H9 (cell line): ENCODE measurements at regions not wholly inside any gene's neighbourhood (a gene's known extent, or its start where the extent isn't known, plus 50 kb on each side); places are given as distances from the start of the nearest gene placed in this dataset.

Experiments
- DNase-seq: peaks from one replicate; pipeline ENCODE4 v3.0.0-alpha.2; 2017
- H2AFZ ChIP-seq: one replicate; pipeline ENCODE4 v1.6.1; 2013; ENCODE audit warnings: mild to moderate bottlenecking, low read length, control low read depth, moderate library complexity
- H2AK5ac ChIP-seq: 2 replicates; pipeline ENCODE4 v1.6.1; 2013; ENCODE audit warnings: low read length, control low read depth, mixed read lengths; ENCODE audit not compliant: insufficient read length
- H2BK120ac ChIP-seq: one replicate; pipeline ENCODE4 v1.6.1; 2013; ENCODE audit warnings: low read depth, mild to moderate bottlenecking, low read length, control low read depth, inconsistent platforms; ENCODE audit not compliant: poor library complexity, severe bottlenecking
- H2BK12ac ChIP-seq: 2 replicates; pipeline ENCODE4 v1.6.1; 2013; ENCODE audit warnings: low read length, control low read depth, mixed read lengths, low read depth; ENCODE audit not compliant: insufficient read length
- H2BK15ac ChIP-seq: 2 replicates; pipeline ENCODE4 v1.6.1; 2013; ENCODE audit warnings: low read depth, low read length, control low read depth
- H2BK20ac ChIP-seq: one replicate; pipeline ENCODE4 v1.6.1; 2013; ENCODE audit warnings: low read depth, mild to moderate bottlenecking, low read length, control low read depth, inconsistent platforms; ENCODE audit not compliant: poor library complexity, severe bottlenecking
- H2BK5ac ChIP-seq: 2 replicates; pipeline ENCODE4 v1.6.1; 2013; ENCODE audit warnings: low read length, control low read depth, mixed read lengths; ENCODE audit not compliant: insufficient read length
- H3K14ac ChIP-seq: 2 replicates; pipeline ENCODE4 v1.6.1; 2013; ENCODE audit warnings: low read length, control low read depth; ENCODE audit not compliant: insufficient read depth
- H3K18ac ChIP-seq: 2 replicates; pipeline ENCODE4 v1.6.1; 2013; ENCODE audit warnings: low read depth, mild to moderate bottlenecking, mixed read lengths, low read length, control low read depth; ENCODE audit not compliant: insufficient read length
- H3K23ac ChIP-seq: 2 replicates; pipeline ENCODE4 v1.6.1; 2013; ENCODE audit warnings: low read length, control low read depth, mixed read lengths, low read depth; ENCODE audit not compliant: insufficient read length
- H3K23me2 ChIP-seq: 2 replicates; pipeline ENCODE4 v1.6.1; 2013; ENCODE audit warnings: low read depth, mild to moderate bottlenecking, mixed read lengths, low read length, control low read depth; ENCODE audit not compliant: insufficient read length, poor library complexity, severe bottlenecking
- H3K27ac ChIP-seq: 2 replicates; pipeline ENCODE4 v1.5.1; 2013; ENCODE audit warnings: low read length, control low read depth, mixed read lengths, low read depth; ENCODE audit not compliant: insufficient read length
- H3K27me3 ChIP-seq: 2 replicates; pipeline ENCODE4 v1.6.1; 2013; ENCODE audit warnings: low read length, control low read depth, inconsistent platforms; ENCODE audit not compliant: insufficient read depth
- H3K4ac ChIP-seq: 2 replicates; pipeline ENCODE4 v1.6.1; 2013; ENCODE audit warnings: low read depth, mild to moderate bottlenecking, control low read depth, inconsistent platforms, low read length, moderate library complexity
- H3K4me1 ChIP-seq: 2 replicates; pipeline ENCODE4 v1.6.1; 2013; ENCODE audit warnings: low read length, control low read depth, inconsistent platforms; ENCODE audit not compliant: insufficient read depth
- H3K4me2 ChIP-seq: 2 replicates; pipeline ENCODE4 v1.6.1; 2013; ENCODE audit warnings: low read length, control low read depth, mixed read lengths; ENCODE audit not compliant: insufficient read length, insufficient read depth
- H3K56ac ChIP-seq: 2 replicates; pipeline ENCODE4 v1.6.1; 2013; ENCODE audit warnings: low read depth, mild to moderate bottlenecking, mixed read lengths, low read length, control low read depth; ENCODE audit not compliant: insufficient read length
- H3K79me1 ChIP-seq: 2 replicates; pipeline ENCODE4 v1.6.1; 2013; ENCODE audit warnings: low read depth, mild to moderate bottlenecking, moderate library complexity, low read length, control low read depth, inconsistent platforms; ENCODE audit not compliant: insufficient read depth, poor library complexity, severe bottlenecking
- H3K79me2 ChIP-seq: 2 replicates; pipeline ENCODE4 v1.6.1; 2013; ENCODE audit warnings: low read length, control low read depth, inconsistent platforms; ENCODE audit not compliant: insufficient read depth
- H3K9ac ChIP-seq: 2 replicates; pipeline ENCODE4 v1.6.1; 2013; ENCODE audit warnings: low read length, control low read depth, mixed read lengths; ENCODE audit not compliant: insufficient read length; ENCODE audit errors: extremely low read depth
- H3K9me3 ChIP-seq: one replicate; pipeline ENCODE4 v1.6.1; 2013; ENCODE audit warnings: low read depth, low read length, inconsistent platforms; ENCODE audit not compliant: control insufficient read depth
- H3T11ph ChIP-seq: one replicate; pipeline ENCODE4 v1.6.1; 2013; ENCODE audit warnings: mild to moderate bottlenecking, low read length, control low read depth, inconsistent platforms
- H4K20me1 ChIP-seq: one replicate; pipeline ENCODE4 v1.6.1; 2013; ENCODE audit not compliant: control insufficient read depth, insufficient read length, insufficient read depth
- H4K5ac ChIP-seq: 2 replicates; pipeline ENCODE4 v1.6.1; 2013; ENCODE audit warnings: low read depth, mild to moderate bottlenecking, mixed read lengths, low read length, control low read depth; ENCODE audit not compliant: insufficient read length
- H4K8ac ChIP-seq: replicated peaks from 2 replicates; pipeline ENCODE4 v1.6.1; 2013; ENCODE audit warnings: low read length, control low read depth, mixed read lengths, low read depth; ENCODE audit not compliant: insufficient read length
- H4K91ac ChIP-seq: 2 replicates; pipeline ENCODE4 v1.6.1; 2013; ENCODE audit warnings: low read depth, mild to moderate bottlenecking, moderate library complexity, mixed read lengths, low read length, control low read depth; ENCODE audit not compliant: insufficient read length
- H3K27ac Mint-ChIP-seq, 3 experiments: 2 replicates in 2 of 3; 3 replicates in 1 of 3; pipeline ENCODE4 v1.8.0; 2020 to 2021; ENCODE audit warnings: mixed read lengths in 3 of 3, mild to moderate bottlenecking in 1 of 3, moderate library complexity in 1 of 3
- H3K27me3 Mint-ChIP-seq: 2 replicates; pipeline ENCODE4 v1.8.0; 2021; ENCODE audit warnings: low read depth, mild to moderate bottlenecking, moderate library complexity, mixed read lengths
- H3K36me3 Mint-ChIP-seq, 3 experiments: 2 replicates in 2 of 3; 3 replicates in 1 of 3; pipeline ENCODE4 v1.8.0; 2020 to 2021; ENCODE audit warnings: low read depth in 3 of 3, mixed read lengths in 3 of 3; ENCODE audit not compliant: insufficient read depth in 1 of 3
- H3K4me1 Mint-ChIP-seq, 2 experiments: 2 replicates each; pipeline ENCODE4 v1.8.0; 2020; ENCODE audit warnings: mixed read lengths in 2 of 2
- H3K4me3 Mint-ChIP-seq, 2 experiments: 2 replicates in 1 of 2; 3 replicates in 1 of 2; pipeline ENCODE4 v1.8.0; 2020 to 2021; ENCODE audit warnings: mild to moderate bottlenecking in 2 of 2, mixed read lengths in 2 of 2, moderate library complexity in 1 of 2
- H3K9me3 Mint-ChIP-seq, 2 experiments: 2 replicates in 1 of 2; 3 replicates in 1 of 2; pipeline ENCODE4 v1.8.0; 2020; ENCODE audit warnings: mild to moderate bottlenecking in 2 of 2, mixed read lengths in 2 of 2, moderate library complexity in 1 of 2
- CTCF ChIP-seq: fragments of 200-600 bp; sonication (generic); conservative IDR thresholded peaks from 3 replicates; pipeline ENCODE4 v1.8.0; 2021; ENCODE audit warnings: antibody characterized with exemption, mild to moderate bottlenecking
- WGBS: extraction: QIAGEN DNeasy Blood & Tissue Kit; methylation state at CpG from one replicate; pipeline ENCODE4 v1.1.7; 2013; ENCODE audit warnings: missing lambda C conversion rate, low lambda C conversion rate, mixed read lengths; ENCODE audit not compliant: insufficient read length; ENCODE audit errors: extremely low coverage; 5-methylcytosine and 5-hydroxymethylcytosine counted together

GRCh38 chr12:92032101-92032500 is 113.5 kb downstream of the BTG1 start:
- Histone ChIP-seq H3K56ac (no peak overlapping the region), H2BK15ac (no peak overlapping the region), H4K20me1 (no peaks in the 10 kb centered on the region), H2AK5ac (no peak overlapping the region), H3K27ac (no peak overlapping the region), H3K9ac (no peak overlapping the region), H2BK5ac (no peak overlapping the region), H3K14ac (no peak overlapping the region), H3K4me2 (no peak overlapping the region), H3K27me3 (no peaks in the 10 kb centered on the region), H4K91ac (no peak overlapping the region), H4K8ac (no peak overlapping the region), H3K18ac (no peak overlapping the region), H3K9me3 (no peaks in the 10 kb centered on the region), H3K4me1 (no peaks in the 10 kb centered on the region; the same call in 1 of the 2 replicates), H3K23ac (no peak overlapping the region), H3K79me1 (no peaks in the 10 kb centered on the region), H4K5ac (no peak overlapping the region), H3K4ac (no peak overlapping the region), H3K79me2 (no peaks in the 10 kb centered on the region), H2BK12ac (no peak overlapping the region), H2BK20ac (no peak overlapping the region), H3K23me2 (no peaks in the 10 kb centered on the region), H2BK120ac (no peak overlapping the region), H3T11ph (no peak overlapping the region), H2AFZ (no peak overlapping the region)
- no CpG with 5 or more reads among the region's 1 CpG for WGBS
- Mint-ChIP-seq H3K4me1 (peaks cover 24 to 28% of the 10 kb centered on the region in 2 experiments), H3K36me3 (no peaks in the 10 kb centered on the region), H3K27ac (no peak overlapping the region), H3K9me3 (no peaks in the 10 kb centered on the region), H3K27me3 (no peaks in the 10 kb centered on the region), H3K4me3 (no peak overlapping the region)
- TF ChIP-seq CTCF, result no peak
- DNase-seq, result no peak
